ENCODE measurements at regions not wholly inside any gene's neighbourhood (a gene's known extent, or its start where the extent isn't known, plus 50 kb on each side); places are given as distances from the start of the nearest gene placed in this dataset.

- DNase-seq (peak in 2 of 3 donors; percentile 36 to 54), ATAC-seq (no peak)
- TF ChIP-seq, protein P1, sequence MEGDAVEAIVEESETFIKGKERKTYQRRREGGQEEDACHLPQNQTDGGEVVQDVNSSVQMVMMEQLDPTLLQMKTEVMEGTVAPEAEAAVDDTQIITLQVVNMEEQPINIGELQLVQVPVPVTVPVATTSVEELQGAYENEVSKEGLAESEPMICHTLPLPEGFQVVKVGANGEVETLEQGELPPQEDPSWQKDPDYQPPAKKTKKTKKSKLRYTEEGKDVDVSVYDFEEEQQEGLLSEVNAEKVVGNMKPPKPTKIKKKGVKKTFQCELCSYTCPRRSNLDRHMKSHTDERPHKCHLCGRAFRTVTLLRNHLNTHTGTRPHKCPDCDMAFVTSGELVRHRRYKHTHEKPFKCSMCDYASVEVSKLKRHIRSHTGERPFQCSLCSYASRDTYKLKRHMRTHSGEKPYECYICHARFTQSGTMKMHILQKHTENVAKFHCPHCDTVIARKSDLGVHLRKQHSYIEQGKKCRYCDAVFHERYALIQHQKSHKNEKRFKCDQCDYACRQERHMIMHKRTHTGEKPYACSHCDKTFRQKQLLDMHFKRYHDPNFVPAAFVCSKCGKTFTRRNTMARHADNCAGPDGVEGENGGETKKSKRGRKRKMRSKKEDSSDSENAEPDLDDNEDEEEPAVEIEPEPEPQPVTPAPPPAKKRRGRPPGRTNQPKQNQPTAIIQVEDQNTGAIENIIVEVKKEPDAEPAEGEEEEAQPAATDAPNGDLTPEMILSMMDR (IDR thresholded peaks at IDR 0.05), result no peak
- intact Hi-C loops (cut with DNase I, micrococcal nuclease), result no loop called here
- Histone ChIP-seq H3K36me3 (ENCODE audit: low read depth) (no peaks in the 10 kb centered on the region), H3K4me1 (ENCODE audit: low read depth) (no peaks in the 10 kb centered on the region), H3K4me3 (no peak overlapping the region), H3K9me3 (no peaks in the 10 kb centered on the region)
These were observed 174.5 kb upstream of the NTM start for GRCh38 chr11:131195661-131196517.

GRCh38 chr11:131198161-131199014 is 172.0 kb upstream of the NTM start:
- intact Hi-C loops (cut with DNase I, micrococcal nuclease), result no loop called here
- DNase-seq (no peak), ATAC-seq (no peak)
- TF ChIP-seq, protein P1 (IDR thresholded peaks at IDR 0.05), result no peak
- Histone ChIP-seq H3K36me3 (ENCODE audit: low read depth) (no peaks in the 10 kb centered on the region), H3K9me3 (no peaks in the 10 kb centered on the region), H3K4me1 (ENCODE audit: low read depth) (no peaks in the 10 kb centered on the region), H3K4me3 (no peak overlapping the region)

DNA sequence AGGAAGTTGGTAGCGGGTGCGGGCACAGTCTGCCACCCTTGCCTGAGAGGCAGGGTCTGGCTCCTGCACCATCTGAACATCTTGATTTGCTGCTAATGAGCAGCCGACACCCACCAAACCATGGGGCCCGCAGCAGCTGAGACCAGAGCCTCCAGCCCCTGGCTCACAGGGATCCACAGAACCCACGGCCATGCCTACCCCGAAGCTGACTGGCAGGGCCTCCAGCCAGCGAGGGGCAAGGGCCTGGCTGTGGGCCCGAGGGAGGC is 171.5 kb upstream of the NTM start:
- ATAC-seq (no peak), DNase-seq (no peak)
- Histone ChIP-seq H3K4me1 (ENCODE audit: low read depth) (no peaks in the 10 kb centered on the region), H3K4me3 (no peak overlapping the region), H3K36me3 (ENCODE audit: low read depth) (no peaks in the 10 kb centered on the region), H3K9me3 (no peaks in the 10 kb centered on the region)
- TF ChIP-seq, protein P1 (IDR thresholded peaks at IDR 0.05), result no peak
- intact Hi-C loops (cut with DNase I, micrococcal nuclease), result no loop called here

GRCh38 chr11:131201674-131202073 is 168.7 kb upstream of the NTM start:
- H3K4me3 ChIP-seq, result no peak overlapping the region
- H3K4me1 ChIP-seq (ENCODE audit: low read depth), result no peaks in the 10 kb centered on the region
- no peaks in the 10 kb centered on the region for H3K9me3 ChIP-seq
- intact Hi-C loops (cut with DNase I, micrococcal nuclease), result no loop called here
- ATAC-seq (no peak), DNase-seq (no peak)
- TF ChIP-seq, protein P1 (IDR thresholded peaks at IDR 0.05), result no peak
- H3K36me3 ChIP-seq (ENCODE audit: low read depth), result no peaks in the 10 kb centered on the region

DNA sequence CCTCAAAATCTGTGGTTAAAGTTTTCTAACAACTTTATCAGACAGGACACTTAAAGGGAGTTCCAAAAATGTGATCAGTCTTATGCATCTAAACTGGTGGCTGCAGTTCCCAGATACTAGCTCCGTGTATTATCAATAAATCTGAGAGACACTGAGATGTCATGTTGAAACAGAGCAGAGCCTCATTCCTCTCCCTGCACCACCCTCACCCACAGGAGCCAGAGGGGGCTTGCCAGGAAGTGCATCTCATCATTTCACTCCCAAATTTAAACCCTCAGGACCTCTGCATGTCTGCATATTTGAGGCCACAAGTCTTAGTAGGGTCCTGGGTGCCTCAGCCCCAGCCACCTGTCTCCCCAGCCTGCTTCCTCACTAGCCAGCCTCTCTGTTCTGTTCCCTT is 167.4 kb upstream of the NTM start:
- Histone ChIP-seq H3K4me3 (no peak overlapping the region), H3K4me1 (ENCODE audit: low read depth) (no peaks in the 10 kb centered on the region), H3K9me3 (no peaks in the 10 kb centered on the region), H3K36me3 (ENCODE audit: low read depth) (no peaks in the 10 kb centered on the region)
- TF ChIP-seq, protein P1 (IDR thresholded peaks at IDR 0.05), result no peak
- no peak for DNase-seq
- intact Hi-C loops (cut with DNase I, micrococcal nuclease), result no loop called here
- no peak for ATAC-seq
